ENCODE measurements at regions not wholly inside any gene's neighbourhood (a gene's known extent, or its start where the extent isn't known, plus 50 kb on each side); places are given as distances from the start of the nearest gene placed in this dataset.

- no peak for TF ChIP-seq CTCF (IDR thresholded peaks at IDR 0.05)
- TF ChIP-seq POLR2A (IDR thresholded peaks at IDR 0.05) = no peak
Measured at GRCh38 chr4:138013625-138014024, 228.5 kb downstream of the SLC7A11 start.

Measured in body of pancreas (tissue), 4 donors.